ENCODE measurements at regions not wholly inside any gene's neighbourhood (a gene's known extent, or its start where the extent isn't known, plus 50 kb on each side); places are given as distances from the start of the nearest gene placed in this dataset.

DNA sequence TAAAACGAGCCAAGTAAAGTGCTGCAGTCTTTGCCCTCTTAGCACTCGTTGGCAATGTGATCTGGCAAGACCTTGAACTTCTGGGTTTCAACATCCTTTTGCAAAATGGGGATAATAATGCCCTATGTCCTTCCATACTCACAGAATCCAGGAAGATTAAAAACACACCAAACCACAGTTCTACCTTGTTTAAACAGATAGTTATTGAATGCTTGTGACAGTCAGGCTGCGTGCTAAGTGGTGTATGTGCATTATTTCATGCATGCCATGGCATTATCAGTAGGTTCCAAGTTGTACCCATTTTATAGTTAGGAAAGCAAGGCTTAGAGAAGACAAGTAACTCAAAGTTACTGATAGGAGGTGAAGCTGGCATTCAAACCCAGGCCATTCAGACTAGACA is 308.6 kb upstream of the PROX1 start:
- TF ChIP-seq TEAD4 (IDR thresholded peaks at IDR 0.05; ENCODE audit: borderline replicate concordance, insufficient read depth) (no peak), FOSL2 (IDR thresholded peaks at IDR 0.05; ENCODE audit: borderline replicate concordance, low read depth) (no peak), POLR2AphosphoS5 (IDR thresholded peaks at IDR 0.05; ENCODE audit: low read depth, low read length) (no peak), TAF1 (IDR thresholded peaks at IDR 0.05; ENCODE audit: borderline replicate concordance, low read depth, low read length) (no peak), SMC3 (IDR thresholded peaks at IDR 0.05; ENCODE audit: low read depth, low read length) (no peak), RFX5 (IDR thresholded peaks at IDR 0.05; ENCODE audit: low read length) (no peak), YY1 (IDR thresholded peaks at IDR 0.05; ENCODE audit: low read depth) (no peak), JUND (IDR thresholded peaks at IDR 0.05) (no peak)
- TF ChIP-seq, protein P1, sequence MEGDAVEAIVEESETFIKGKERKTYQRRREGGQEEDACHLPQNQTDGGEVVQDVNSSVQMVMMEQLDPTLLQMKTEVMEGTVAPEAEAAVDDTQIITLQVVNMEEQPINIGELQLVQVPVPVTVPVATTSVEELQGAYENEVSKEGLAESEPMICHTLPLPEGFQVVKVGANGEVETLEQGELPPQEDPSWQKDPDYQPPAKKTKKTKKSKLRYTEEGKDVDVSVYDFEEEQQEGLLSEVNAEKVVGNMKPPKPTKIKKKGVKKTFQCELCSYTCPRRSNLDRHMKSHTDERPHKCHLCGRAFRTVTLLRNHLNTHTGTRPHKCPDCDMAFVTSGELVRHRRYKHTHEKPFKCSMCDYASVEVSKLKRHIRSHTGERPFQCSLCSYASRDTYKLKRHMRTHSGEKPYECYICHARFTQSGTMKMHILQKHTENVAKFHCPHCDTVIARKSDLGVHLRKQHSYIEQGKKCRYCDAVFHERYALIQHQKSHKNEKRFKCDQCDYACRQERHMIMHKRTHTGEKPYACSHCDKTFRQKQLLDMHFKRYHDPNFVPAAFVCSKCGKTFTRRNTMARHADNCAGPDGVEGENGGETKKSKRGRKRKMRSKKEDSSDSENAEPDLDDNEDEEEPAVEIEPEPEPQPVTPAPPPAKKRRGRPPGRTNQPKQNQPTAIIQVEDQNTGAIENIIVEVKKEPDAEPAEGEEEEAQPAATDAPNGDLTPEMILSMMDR (IDR thresholded peaks at IDR 0.05): no peak
- TF ChIP-seq, protein P2, sequence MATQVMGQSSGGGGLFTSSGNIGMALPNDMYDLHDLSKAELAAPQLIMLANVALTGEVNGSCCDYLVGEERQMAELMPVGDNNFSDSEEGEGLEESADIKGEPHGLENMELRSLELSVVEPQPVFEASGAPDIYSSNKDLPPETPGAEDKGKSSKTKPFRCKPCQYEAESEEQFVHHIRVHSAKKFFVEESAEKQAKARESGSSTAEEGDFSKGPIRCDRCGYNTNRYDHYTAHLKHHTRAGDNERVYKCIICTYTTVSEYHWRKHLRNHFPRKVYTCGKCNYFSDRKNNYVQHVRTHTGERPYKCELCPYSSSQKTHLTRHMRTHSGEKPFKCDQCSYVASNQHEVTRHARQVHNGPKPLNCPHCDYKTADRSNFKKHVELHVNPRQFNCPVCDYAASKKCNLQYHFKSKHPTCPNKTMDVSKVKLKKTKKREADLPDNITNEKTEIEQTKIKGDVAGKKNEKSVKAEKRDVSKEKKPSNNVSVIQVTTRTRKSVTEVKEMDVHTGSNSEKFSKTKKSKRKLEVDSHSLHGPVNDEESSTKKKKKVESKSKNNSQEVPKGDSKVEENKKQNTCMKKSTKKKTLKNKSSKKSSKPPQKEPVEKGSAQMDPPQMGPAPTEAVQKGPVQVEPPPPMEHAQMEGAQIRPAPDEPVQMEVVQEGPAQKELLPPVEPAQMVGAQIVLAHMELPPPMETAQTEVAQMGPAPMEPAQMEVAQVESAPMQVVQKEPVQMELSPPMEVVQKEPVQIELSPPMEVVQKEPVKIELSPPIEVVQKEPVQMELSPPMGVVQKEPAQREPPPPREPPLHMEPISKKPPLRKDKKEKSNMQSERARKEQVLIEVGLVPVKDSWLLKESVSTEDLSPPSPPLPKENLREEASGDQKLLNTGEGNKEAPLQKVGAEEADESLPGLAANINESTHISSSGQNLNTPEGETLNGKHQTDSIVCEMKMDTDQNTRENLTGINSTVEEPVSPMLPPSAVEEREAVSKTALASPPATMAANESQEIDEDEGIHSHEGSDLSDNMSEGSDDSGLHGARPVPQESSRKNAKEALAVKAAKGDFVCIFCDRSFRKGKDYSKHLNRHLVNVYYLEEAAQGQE (IDR thresholded peaks at IDR 0.05; ENCODE audit: low read depth, low read length): no peak
- TF ChIP-seq, protein P3, sequence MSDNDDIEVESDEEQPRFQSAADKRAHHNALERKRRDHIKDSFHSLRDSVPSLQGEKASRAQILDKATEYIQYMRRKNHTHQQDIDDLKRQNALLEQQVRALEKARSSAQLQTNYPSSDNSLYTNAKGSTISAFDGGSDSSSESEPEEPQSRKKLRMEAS (IDR thresholded peaks at IDR 0.05; ENCODE audit: low read depth): no peak
- TF ChIP-seq, protein P4, sequence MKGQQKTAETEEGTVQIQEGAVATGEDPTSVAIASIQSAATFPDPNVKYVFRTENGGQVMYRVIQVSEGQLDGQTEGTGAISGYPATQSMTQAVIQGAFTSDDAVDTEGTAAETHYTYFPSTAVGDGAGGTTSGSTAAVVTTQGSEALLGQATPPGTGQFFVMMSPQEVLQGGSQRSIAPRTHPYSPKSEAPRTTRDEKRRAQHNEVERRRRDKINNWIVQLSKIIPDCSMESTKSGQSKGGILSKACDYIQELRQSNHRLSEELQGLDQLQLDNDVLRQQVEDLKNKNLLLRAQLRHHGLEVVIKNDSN (IDR thresholded peaks at IDR 0.05; ENCODE audit: borderline replicate concordance, low read depth): no peak
- TF ChIP-seq, protein P5, sequence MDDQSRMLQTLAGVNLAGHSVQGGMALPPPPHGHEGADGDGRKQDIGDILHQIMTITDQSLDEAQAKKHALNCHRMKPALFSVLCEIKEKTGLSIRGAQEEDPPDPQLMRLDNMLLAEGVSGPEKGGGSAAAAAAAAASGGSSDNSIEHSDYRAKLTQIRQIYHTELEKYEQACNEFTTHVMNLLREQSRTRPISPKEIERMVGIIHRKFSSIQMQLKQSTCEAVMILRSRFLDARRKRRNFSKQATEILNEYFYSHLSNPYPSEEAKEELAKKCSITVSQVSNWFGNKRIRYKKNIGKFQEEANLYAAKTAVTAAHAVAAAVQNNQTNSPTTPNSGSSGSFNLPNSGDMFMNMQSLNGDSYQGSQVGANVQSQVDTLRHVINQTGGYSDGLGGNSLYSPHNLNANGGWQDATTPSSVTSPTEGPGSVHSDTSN (IDR thresholded peaks at IDR 0.05): no peak

All from SK-N-SH (cell line).